Endodermal cell (in vitro differentiated cells): ENCODE measurements at regions not wholly inside any gene's neighbourhood (a gene's known extent, or its start where the extent isn't known, plus 50 kb on each side); places are given as distances from the start of the nearest gene placed in this dataset.

ENCODE experiments used
- DNase-seq: peaks from one replicate; pipeline ENCODE4 v3.0.0-alpha.2; 2017
- H3K27ac ChIP-seq: 2 replicates; pipeline ENCODE4 v1.5.1; 2013; ENCODE audit warnings: mild to moderate bottlenecking, low read depth, low read length, moderate library complexity
- H3K27me3 ChIP-seq: 2 replicates; pipeline ENCODE4 v1.6.1; 2013; ENCODE audit warnings: mild to moderate bottlenecking, low read length, moderate library complexity; ENCODE audit not compliant: insufficient read depth, control insufficient read depth, poor library complexity, severe bottlenecking
- H3K36me3 ChIP-seq: 2 replicates; pipeline ENCODE4 v1.7.0; 2013; ENCODE audit warnings: mild to moderate bottlenecking, low read length, moderate library complexity; ENCODE audit not compliant: control insufficient read depth, insufficient read depth
- H3K4me1 ChIP-seq: one replicate; pipeline ENCODE4 v1.7.0; 2013; ENCODE audit warnings: low read length; ENCODE audit not compliant: control insufficient read depth, insufficient read depth
- H3K4me3 ChIP-seq: 2 replicates; pipeline ENCODE4 v1.5.1; 2013; ENCODE audit warnings: mild to moderate bottlenecking, low read length, moderate library complexity
- H3K9ac ChIP-seq: 2 replicates; pipeline ENCODE4 v1.6.1; 2013; ENCODE audit warnings: mild to moderate bottlenecking, low read length, moderate library complexity; ENCODE audit not compliant: poor library complexity, severe bottlenecking; ENCODE audit errors: extremely low read depth
- H3K9me3 ChIP-seq: 2 replicates; pipeline ENCODE4 v1.6.1; 2013; ENCODE audit warnings: mild to moderate bottlenecking, low read length, moderate library complexity; ENCODE audit not compliant: control insufficient read depth
- H3K27ac Mint-ChIP-seq: 2 replicates; pipeline ENCODE4 v1.8.0; 2020; ENCODE audit warnings: mixed read lengths
- H3K27me3 Mint-ChIP-seq: 2 replicates; pipeline ENCODE4 v1.8.0; 2021; ENCODE audit warnings: mild to moderate bottlenecking, mixed read lengths; ENCODE audit not compliant: insufficient read depth
- H3K36me3 Mint-ChIP-seq: 2 replicates; pipeline ENCODE4 v1.8.0; 2020; ENCODE audit warnings: low read depth, mixed read lengths
- H3K4me1 Mint-ChIP-seq: 2 replicates; pipeline ENCODE4 v1.8.0; 2020; ENCODE audit warnings: mixed read lengths
- H3K4me3 Mint-ChIP-seq: 2 replicates; pipeline ENCODE4 v1.8.0; 2020; ENCODE audit warnings: mild to moderate bottlenecking, moderate library complexity, mixed read lengths
- H3K9me3 Mint-ChIP-seq: 2 replicates; pipeline ENCODE4 v1.8.0; 2020; ENCODE audit warnings: mild to moderate bottlenecking, mixed read lengths
- WGBS, 2 experiments: methylation state at CpG; one replicate each; pipeline versions ENCODE4 v1.1.5 to v1.1.7; 2013; ENCODE audit warnings: missing lambda C conversion rate in 2 of 2, mixed read lengths in 1 of 2; ENCODE audit not compliant: insufficient coverage in 1 of 2, insufficient read length in 1 of 2; 5-methylcytosine and 5-hydroxymethylcytosine counted together
- TF ChIP-seq, protein P1 (sequence below): fragments of 200-600 bp; sonication (generic); conservative IDR thresholded peaks from 2 replicates; pipeline ENCODE4 v1.5.0; 2021; ENCODE audit warnings: antibody characterized with exemption, mild to moderate bottlenecking

- 50 to 82% methylated on average over 1 to 3 of the region's 4 CpGs for WGBS, 2 experiments
- Histone ChIP-seq H3K9ac (no peak overlapping the region), H3K27me3 (no peaks in the 10 kb centered on the region), H3K27ac (no peak overlapping the region), H3K4me3 (no peak overlapping the region), H3K9me3 (no peaks in the 10 kb centered on the region), H3K4me1 (no peaks in the 10 kb centered on the region), H3K36me3 (no peaks in the 10 kb centered on the region)
- no peak for DNase-seq
- Mint-ChIP-seq H3K4me3 (no peak overlapping the region), H3K9me3 (no peaks in the 10 kb centered on the region), H3K4me1 (no peaks in the 10 kb centered on the region), H3K36me3 (no peaks in the 10 kb centered on the region), H3K27ac (no peak overlapping the region), H3K27me3 (no peaks in the 10 kb centered on the region)
- TF ChIP-seq, protein P1, sequence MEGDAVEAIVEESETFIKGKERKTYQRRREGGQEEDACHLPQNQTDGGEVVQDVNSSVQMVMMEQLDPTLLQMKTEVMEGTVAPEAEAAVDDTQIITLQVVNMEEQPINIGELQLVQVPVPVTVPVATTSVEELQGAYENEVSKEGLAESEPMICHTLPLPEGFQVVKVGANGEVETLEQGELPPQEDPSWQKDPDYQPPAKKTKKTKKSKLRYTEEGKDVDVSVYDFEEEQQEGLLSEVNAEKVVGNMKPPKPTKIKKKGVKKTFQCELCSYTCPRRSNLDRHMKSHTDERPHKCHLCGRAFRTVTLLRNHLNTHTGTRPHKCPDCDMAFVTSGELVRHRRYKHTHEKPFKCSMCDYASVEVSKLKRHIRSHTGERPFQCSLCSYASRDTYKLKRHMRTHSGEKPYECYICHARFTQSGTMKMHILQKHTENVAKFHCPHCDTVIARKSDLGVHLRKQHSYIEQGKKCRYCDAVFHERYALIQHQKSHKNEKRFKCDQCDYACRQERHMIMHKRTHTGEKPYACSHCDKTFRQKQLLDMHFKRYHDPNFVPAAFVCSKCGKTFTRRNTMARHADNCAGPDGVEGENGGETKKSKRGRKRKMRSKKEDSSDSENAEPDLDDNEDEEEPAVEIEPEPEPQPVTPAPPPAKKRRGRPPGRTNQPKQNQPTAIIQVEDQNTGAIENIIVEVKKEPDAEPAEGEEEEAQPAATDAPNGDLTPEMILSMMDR = no peak
These were observed 871.6 kb upstream of the MDGA2 start for GRCh38 chr14:48546996-48547395.

- Histone ChIP-seq H3K4me1 (no peaks in the 10 kb centered on the region), H3K9ac (no peak overlapping the region), H3K9me3 (no peaks in the 10 kb centered on the region), H3K36me3 (no peaks in the 10 kb centered on the region), H3K27ac (no peak overlapping the region), H3K4me3 (no peak overlapping the region), H3K27me3 (no peaks in the 10 kb centered on the region)
- H3K27ac Mint-ChIP-seq = no peak overlapping the region
- no peaks in the 10 kb centered on the region for H3K27me3 Mint-ChIP-seq
- no peaks in the 10 kb centered on the region for H3K36me3 Mint-ChIP-seq
- TF ChIP-seq, protein P1 = no peak
- no peaks in the 10 kb centered on the region for H3K9me3 Mint-ChIP-seq
- H3K4me1 Mint-ChIP-seq = peaks cover 5% of the 10 kb centered on the region
- no peak overlapping the region for H3K4me3 Mint-ChIP-seq
- no peak for DNase-seq
These were observed 862.2 kb upstream of the MDGA2 start for GRCh38 chr14:48537600-48537999.

DNA sequence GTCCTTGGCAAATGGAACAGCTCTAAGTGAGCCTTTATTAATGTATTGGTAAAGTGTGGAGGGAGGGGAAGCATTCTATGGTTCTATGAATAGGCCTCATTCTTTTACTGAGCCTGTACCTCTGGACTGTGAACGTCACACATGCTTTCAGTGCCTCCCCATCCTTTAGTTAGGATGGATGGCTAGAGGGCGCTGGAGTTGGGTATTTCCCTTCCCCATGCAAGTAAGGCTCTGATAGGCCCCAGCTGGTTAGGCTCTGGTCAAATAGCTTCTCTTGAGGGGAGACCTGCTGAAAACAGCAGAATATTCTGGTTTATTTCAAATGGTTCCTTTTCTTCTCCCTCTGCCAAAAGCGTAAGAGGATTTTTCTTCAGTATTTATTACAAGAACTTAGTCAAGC lies 860.9 kb upstream of the MDGA2 start:
- no peaks in the 10 kb centered on the region for H3K36me3 ChIP-seq
- Mint-ChIP-seq H3K27ac (no peak overlapping the region), H3K36me3 (no peaks in the 10 kb centered on the region), H3K4me3 (no peak overlapping the region), H3K9me3 (no peaks in the 10 kb centered on the region), H3K4me1 (peaks cover 5% of the 10 kb centered on the region), H3K27me3 (no peaks in the 10 kb centered on the region)
- TF ChIP-seq, protein P1 = peak; percentile 71
- DNase-seq = peak; percentile 87
- H3K4me3 ChIP-seq = no peak overlapping the region
- no peak overlapping the region for H3K27ac ChIP-seq
- H3K9ac ChIP-seq = no peak overlapping the region
- no peaks in the 10 kb centered on the region for H3K4me1 ChIP-seq
- no peaks in the 10 kb centered on the region for H3K27me3 ChIP-seq
- WGBS, 2 experiments = 58 to 88% methylated on average over 1 to 3 of the region's 3 CpGs
- no peaks in the 10 kb centered on the region for H3K9me3 ChIP-seq
